ENCODE measurements at regions not wholly inside any gene's neighbourhood (a gene's known extent, or its start where the extent isn't known, plus 50 kb on each side); places are given as distances from the start of the nearest gene placed in this dataset.

GRCh38 chr13:61215116-61215515 is 200.5 kb downstream of the PCDH20 start:
- TF ChIP-seq, protein P1, sequence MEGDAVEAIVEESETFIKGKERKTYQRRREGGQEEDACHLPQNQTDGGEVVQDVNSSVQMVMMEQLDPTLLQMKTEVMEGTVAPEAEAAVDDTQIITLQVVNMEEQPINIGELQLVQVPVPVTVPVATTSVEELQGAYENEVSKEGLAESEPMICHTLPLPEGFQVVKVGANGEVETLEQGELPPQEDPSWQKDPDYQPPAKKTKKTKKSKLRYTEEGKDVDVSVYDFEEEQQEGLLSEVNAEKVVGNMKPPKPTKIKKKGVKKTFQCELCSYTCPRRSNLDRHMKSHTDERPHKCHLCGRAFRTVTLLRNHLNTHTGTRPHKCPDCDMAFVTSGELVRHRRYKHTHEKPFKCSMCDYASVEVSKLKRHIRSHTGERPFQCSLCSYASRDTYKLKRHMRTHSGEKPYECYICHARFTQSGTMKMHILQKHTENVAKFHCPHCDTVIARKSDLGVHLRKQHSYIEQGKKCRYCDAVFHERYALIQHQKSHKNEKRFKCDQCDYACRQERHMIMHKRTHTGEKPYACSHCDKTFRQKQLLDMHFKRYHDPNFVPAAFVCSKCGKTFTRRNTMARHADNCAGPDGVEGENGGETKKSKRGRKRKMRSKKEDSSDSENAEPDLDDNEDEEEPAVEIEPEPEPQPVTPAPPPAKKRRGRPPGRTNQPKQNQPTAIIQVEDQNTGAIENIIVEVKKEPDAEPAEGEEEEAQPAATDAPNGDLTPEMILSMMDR (IDR thresholded peaks at IDR 0.05): no peak
- TF ChIP-seq POLR2A (IDR thresholded peaks at IDR 0.05): no peak
